ENCODE measurements at regions not wholly inside any gene's neighbourhood (a gene's known extent, or its start where the extent isn't known, plus 50 kb on each side); places are given as distances from the start of the nearest gene placed in this dataset.
"Not testable (repeated sequence)": the region's sequence is repeated elsewhere in the genome, so short reads cannot be mapped to it uniquely, and the experiment has no call there.

GRCh38 chr7:56697058-56697457, 435.2 kb downstream of the ZNF479 start:
- DNase-seq (ENCODE audit: low read depth); H3K4me3 ChIP-seq (ENCODE audit: low read depth, low read length): not testable (repeated sequence)

DNA sequence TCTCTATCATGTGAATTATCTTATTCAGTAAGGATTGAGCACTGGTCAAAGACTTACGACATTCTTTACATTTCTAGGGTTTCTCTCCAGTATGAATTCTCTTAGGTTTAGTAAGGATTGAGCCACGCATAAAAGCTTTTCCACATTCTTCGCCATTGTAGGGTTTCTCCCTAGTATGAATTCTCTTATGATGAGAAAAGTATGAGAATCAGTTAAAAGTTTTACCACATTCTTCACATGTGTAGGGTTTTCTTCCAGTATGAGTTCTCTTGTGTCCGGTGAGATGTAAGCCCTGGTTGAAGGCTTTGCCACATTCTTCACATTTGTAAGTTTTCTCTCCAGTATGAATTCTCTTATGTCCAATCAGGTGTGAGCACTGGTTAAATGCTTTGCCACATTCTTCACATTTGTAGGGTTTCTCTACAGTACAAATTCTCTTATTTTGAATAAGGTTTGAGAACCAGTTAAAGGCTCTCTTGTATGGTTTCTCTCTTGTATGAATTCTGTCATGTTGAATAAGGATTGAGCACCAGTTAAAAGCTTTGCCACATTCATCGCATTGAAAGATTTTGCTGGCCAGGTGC, 445.9 kb downstream of the ZNF479 start:
- no peak overlapping the region for H3K4me3 ChIP-seq (ENCODE audit: low read depth, low read length)
- TF ChIP-seq, protein P1, sequence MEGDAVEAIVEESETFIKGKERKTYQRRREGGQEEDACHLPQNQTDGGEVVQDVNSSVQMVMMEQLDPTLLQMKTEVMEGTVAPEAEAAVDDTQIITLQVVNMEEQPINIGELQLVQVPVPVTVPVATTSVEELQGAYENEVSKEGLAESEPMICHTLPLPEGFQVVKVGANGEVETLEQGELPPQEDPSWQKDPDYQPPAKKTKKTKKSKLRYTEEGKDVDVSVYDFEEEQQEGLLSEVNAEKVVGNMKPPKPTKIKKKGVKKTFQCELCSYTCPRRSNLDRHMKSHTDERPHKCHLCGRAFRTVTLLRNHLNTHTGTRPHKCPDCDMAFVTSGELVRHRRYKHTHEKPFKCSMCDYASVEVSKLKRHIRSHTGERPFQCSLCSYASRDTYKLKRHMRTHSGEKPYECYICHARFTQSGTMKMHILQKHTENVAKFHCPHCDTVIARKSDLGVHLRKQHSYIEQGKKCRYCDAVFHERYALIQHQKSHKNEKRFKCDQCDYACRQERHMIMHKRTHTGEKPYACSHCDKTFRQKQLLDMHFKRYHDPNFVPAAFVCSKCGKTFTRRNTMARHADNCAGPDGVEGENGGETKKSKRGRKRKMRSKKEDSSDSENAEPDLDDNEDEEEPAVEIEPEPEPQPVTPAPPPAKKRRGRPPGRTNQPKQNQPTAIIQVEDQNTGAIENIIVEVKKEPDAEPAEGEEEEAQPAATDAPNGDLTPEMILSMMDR (IDR thresholded peaks at IDR 0.05; ENCODE audit: control insufficient read depth, extremely low read depth, insufficient read depth): no peak
- DNase-seq (ENCODE audit: low read depth): no peak

DNA sequence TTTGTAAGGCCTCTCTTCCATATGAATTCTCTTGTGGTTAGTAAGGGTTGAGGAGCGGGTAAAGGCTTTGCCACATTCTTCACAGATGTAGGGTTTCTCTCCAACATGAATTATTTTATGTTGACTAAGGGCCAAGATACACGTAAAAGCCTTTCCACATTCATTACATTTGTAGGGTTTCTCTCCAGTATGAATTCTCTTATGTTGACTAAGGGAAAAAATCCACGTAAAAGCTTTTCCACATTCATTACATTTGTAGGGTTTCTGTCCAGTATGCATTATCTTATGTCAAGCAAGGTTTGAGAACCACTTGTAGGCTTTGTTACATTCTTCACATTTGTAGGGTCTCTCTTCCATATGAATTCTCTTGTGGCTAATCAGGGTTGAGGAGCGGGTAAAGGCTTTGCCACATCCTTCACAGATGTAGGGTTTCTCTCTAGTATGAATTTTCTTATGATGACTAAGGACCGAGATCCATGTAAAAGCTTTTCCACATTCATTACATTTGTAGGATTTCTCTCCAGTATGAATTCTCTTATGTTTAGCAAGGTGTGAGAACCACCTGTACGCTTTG, 493.0 kb downstream of the ZNF479 start:
- no peak for DNase-seq (ENCODE audit: low read depth)
- no peak overlapping the region for H3K4me3 ChIP-seq (ENCODE audit: low read depth, low read length)
- TF ChIP-seq, protein P1 (IDR thresholded peaks at IDR 0.05; ENCODE audit: control insufficient read depth, extremely low read depth, insufficient read depth): no peak

DNA sequence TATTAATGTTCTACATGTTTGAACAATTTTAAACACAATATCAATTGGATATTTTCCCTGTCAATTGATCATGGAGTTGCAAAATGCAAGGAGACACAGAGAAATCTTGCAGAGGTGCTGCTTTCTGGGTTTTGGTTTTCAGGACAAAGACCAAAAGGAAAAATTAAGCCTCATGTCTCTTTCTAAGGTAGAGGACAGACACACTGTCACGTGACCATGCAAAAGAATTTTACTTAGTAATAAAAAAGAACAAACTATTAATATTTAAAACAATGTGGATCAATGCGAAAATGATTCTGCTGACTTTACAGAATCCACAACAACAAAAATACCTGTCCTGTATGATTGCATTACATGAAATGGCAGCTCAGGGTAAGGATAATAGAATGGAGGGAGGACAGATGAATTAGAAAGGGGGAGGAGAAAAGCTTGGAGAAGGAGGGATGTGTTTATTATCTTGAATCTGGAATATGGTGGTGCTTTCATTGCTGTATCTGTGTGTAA, 493.7 kb upstream of the NUPR2 start:
- TF ChIP-seq, protein P1 (IDR thresholded peaks at IDR 0.05; ENCODE audit: control insufficient read depth, extremely low read depth, insufficient read depth): no peak
- DNase-seq (ENCODE audit: low read depth): no peak
- H3K4me3 ChIP-seq (ENCODE audit: low read depth, low read length): no peak overlapping the region

DNA sequence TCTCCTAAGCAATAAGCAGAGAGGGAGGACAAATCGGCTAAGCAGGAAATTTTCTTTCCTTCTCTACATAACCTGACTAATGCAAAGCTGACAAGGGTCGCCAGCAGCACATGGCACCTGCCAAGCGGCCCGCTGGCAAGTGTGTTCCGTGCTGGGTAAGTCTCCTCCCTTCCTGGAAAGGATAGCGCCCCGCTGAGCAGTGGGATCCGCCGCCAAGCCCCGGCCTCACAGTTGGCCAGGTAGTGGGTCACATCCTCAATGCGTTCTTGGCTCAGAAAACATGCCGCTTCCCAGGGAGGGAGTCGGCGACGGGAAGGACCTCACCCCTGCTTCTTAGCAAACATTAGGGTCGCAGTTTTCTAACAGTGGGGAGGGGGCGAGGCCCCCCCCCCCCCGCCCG, 488.9 kb upstream of the NUPR2 start:
- TF ChIP-seq, protein P1 (IDR thresholded peaks at IDR 0.05; ENCODE audit: control insufficient read depth, extremely low read depth, insufficient read depth): no peak
- DNase-seq (ENCODE audit: low read depth): no peak

GRCh38 chr7:56578612-56579011, 462.4 kb upstream of the NUPR2 start:
- H3K4me3 ChIP-seq (ENCODE audit: low read depth, low read length): no peak overlapping the region
- TF ChIP-seq, protein P1 (IDR thresholded peaks at IDR 0.05; ENCODE audit: control insufficient read depth, extremely low read depth, insufficient read depth): no peak
- no peak for DNase-seq (ENCODE audit: low read depth)

More for the DNA sequence above, 488.9 kb upstream of the NUPR2 start:
- no peak overlapping the region for H3K4me3 ChIP-seq (ENCODE audit: low read depth, low read length)

GRCh38 chr7:56570968-56571367, 454.8 kb upstream of the NUPR2 start:
- DNase-seq (ENCODE audit: low read depth): no peak
- TF ChIP-seq, protein P1 (IDR thresholded peaks at IDR 0.05; ENCODE audit: control insufficient read depth, extremely low read depth, insufficient read depth): no peak

More at GRCh38 chr7:56570968-56571367, 454.8 kb upstream of the NUPR2 start:
- no peak overlapping the region for H3K4me3 ChIP-seq (ENCODE audit: low read depth, low read length)

Data from LNCaP clone FGC (cell line).